ENCODE measurements at regions not wholly inside any gene's neighbourhood (a gene's known extent, or its start where the extent isn't known, plus 50 kb on each side); places are given as distances from the start of the nearest gene placed in this dataset.

GRCh38 chr3:190912736-190913135 lies 50.2 kb upstream of the GMNC start:
- H4K20me1 ChIP-seq (ENCODE audit: control insufficient read depth, insufficient read depth, low read depth, low read length): no peaks in the 10 kb centered on the region
- TF ChIP-seq CTCF (IDR thresholded peaks at IDR 0.05; ENCODE audit: low read depth, low read length, poor library complexity, severe bottlenecking) (no peak), EZH2phosphoT487 (IDR thresholded peaks at IDR 0.05; ENCODE audit: borderline replicate concordance, low read length) (no peak)
- no peak overlapping the region for H3K4me2 ChIP-seq (ENCODE audit: low read length)
- no peaks in the 10 kb centered on the region for H3K36me3 ChIP-seq (ENCODE audit: control insufficient read depth, low read length)
- no peaks in the 10 kb centered on the region for H3F3A ChIP-seq (ENCODE audit: control insufficient read depth, insufficient read depth)
- no peaks in the 10 kb centered on the region for H3K9me2 ChIP-seq (replicated peaks; ENCODE audit: control insufficient read depth, low read length)
- H3K27me3 ChIP-seq (ENCODE audit: control insufficient read depth, low read length): no peaks in the 10 kb centered on the region; the same call in 1 of the 2 replicates
- H3K4me3 ChIP-seq (ENCODE audit: low read length): no peak overlapping the region
- H3K27ac ChIP-seq (ENCODE audit: low read depth, low read length): no peak overlapping the region
- no peaks in the 10 kb centered on the region for H3K79me2 ChIP-seq (ENCODE audit: control insufficient read depth, low read length)
- no peaks in the 10 kb centered on the region for H3K4me1 ChIP-seq (ENCODE audit: control insufficient read depth, low read length)
- no peaks in the 10 kb centered on the region for H3K9me3 ChIP-seq (ENCODE audit: control insufficient read depth, insufficient read depth, low read length)

All from DOHH2 (cell line).